AG20443 (cell line): ENCODE measurements at regions not wholly inside any gene's neighbourhood (a gene's known extent, or its start where the extent isn't known, plus 50 kb on each side); places are given as distances from the start of the nearest gene placed in this dataset.
"Not testable (repeated sequence)": the region's sequence is repeated elsewhere in the genome, so short reads cannot be mapped to it uniquely, and the experiment has no call there.

ENCODE experiments used
- DNase-seq: peaks from one replicate; pipeline ENCODE4 v3.0.0; 2012; ENCODE audit warnings: low spot score, mixed read lengths

DNA sequence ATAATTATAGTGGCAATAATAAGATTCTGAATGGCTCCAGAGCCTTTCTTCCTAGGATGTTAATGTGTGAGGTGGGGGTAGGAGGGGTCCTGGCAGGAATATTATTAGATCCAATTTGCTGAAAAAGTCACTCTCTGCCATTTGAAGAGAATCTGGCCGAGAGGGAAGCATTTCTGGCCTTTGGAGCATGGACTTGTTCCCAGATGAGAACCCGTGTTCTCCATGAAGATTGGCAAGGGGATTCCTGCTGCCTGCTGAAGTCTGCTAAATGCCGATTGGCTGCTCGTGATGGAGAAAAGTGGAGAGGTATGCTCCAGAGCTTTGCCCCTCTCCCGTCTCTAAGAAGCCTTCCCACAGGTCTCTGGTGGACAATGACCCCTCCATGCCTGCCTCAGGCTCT is 135.6 kb downstream of the TRIM43 start:
- DNase-seq, result not testable (repeated sequence)

DNA sequence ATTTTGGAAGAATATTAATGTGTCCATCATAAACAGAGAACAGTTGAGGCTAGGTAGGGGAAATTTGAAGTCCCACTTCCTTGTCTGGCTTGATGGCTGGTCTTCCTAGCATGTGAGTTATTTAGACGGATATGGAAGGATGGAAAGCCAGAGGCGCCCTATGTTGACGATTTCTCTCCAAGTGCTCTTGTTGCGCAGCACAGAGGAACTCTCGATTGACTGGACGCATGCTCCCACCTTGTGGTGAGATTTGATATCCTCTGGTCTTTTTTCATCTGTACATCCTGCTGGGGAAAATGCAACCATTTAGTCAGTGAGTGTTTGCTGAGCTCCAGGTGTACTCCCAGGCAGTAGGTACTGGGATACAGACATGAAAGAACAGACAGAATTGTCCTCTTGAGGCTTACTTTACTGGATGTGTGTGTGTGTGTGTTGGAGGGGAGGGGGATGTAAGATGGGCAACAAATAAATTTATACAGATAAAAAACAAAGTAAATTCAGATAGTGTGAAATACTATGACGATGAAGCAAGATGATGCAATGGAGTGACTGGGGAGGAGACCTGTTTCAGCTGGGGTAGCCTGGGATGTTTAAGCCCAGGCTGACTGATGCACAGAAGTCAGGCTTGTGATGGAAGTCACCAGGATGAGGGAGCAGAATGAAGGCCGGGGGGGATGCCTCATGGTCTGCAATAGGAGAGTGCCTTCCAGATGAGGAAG is 137.2 kb downstream of the TRIM43 start:
- DNase-seq, result peak; percentile 83

DNA sequence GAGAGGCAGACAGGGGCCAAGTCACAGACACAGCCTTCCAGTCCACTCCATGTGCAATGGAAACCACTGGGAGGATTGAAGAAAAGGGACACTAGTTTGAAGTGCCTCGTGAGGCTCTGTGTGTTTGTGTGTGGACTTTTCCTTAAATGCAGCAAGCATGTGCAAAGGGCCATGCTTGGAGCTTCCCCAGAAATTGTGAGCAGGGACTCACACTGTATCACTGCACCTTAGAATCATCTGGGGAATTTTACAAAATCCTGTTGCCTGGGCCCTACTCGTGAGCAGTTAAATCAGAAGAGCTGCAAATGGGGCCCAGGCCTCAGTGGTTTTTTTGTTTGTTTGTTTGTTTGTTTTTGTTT is 137.8 kb downstream of the TRIM43 start:
- DNase-seq, result no peak

DNA sequence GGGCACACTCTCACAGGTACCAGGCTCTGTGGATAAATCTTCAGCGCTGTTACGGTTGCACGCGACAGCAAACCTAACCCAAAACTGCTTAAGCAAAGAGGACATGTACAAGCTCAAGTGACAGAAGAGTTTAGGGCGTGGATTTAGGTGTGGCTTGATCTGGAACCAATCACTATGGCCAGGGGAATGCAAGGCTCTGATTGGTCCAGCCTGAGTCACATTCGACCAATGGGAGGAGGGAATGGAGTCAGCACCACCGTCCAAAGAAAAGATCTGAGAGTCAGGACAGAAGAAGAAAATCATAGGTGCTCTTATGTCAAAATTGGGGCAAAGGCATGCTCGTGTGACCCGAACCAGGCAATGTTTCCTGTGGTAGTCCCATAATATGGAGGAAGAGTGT is 139.0 kb downstream of the TRIM43 start:
- no peak for DNase-seq

DNA sequence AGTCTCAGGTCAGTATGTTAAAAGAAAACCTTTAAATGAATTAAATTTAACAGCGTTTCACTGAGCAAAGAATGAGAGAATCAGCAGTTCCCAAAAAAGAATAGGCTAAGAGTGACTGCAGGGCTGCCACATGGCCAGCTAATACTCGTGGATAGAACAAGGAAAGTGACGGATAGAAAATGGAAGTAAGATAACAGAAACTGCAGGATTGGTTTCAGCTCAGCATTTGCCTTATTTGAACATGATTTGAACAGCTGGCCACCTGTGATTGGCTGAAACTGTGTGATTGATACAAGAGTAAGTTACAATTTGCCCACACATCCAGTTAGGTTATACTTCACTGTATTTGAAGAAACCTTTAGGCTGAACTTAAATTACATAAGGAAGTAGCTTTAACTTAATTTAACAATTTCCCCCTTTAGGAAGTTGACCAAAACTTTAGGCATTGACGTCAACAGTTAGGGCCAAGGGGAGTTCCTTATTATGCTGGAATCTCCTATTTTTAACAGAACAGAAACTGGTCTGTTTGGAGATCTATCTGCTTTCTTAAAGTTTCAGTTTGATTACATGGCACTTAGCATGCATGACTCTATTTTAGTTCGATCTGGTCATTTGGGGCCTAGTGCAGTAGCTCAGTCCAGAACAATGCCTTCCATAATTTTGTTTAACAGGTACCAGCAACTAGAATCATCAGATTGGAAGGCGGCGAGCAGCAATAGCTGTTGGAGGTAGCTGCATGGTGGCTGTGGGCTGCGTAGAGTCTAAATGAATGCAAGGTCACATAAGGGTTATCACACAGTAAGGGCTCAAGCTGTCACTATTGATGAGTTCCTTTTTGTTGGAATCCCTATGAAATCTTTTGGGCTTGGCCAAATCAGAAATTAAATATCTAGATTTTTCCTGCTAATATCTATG is 143.4 kb downstream of the TRIM43 start:
- no peak for DNase-seq

DNA sequence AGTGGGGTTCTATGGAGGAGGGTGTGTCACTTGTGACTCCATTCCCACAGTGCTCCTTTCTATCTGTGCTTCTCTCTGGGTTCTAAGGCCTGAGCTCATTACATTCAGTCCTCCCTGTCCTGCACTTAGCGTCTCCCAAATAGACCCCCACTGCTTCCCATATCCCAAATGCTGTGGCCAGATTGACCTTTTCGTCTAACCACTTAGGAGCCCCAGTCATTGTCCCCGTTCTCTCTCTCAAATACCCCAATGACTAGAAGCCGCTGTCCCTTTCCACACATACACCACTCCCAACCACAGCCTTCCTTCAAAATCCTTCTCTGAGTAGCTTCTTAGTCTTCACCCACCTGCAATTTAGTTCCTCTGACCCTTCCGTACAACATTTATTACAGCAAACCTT is 146.5 kb downstream of the TRIM43 start:
- DNase-seq, result no peak

DNA sequence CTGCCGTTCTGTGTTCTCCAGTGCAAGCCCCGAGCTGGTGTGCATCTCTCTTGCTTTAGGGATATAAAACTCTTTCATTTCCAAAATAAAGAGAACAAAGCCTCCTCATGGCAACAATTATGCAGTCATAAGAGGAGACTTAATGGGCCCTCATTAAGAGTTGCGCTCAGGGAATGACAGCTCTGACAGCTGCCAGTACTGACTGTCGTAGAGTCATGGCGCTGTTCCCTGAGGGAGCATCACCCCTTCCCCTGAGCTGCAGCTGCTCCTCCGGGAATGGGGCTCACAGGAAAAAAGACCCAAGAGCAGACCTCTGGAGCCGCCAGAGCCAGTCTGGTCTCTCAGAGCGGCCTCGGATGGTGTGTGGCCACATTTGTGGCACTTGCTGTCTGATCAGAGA is 160.3 kb downstream of the TRIM43 start:
- DNase-seq, result not testable (repeated sequence)

DNA sequence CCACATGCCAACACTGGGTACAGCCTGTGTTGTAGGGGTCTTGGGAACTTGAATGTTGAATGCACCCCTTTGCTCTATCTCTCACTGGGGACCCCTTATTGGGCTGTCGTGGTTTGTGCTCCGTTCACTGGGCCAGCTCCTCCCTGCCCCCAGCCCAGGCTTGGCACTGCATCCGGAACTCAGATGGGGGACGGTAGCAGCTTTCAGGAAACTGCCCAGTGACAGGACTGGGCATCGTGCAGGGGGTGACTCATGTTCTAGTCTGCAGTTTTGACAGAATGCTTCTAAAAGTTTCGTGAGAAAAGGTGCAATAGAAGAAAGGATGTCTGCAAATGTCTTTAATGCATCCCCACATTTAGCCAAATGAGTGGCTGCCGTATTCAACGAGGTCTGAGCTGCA is 162.0 kb downstream of the TRIM43 start:
- not testable (repeated sequence) for DNase-seq

DNA sequence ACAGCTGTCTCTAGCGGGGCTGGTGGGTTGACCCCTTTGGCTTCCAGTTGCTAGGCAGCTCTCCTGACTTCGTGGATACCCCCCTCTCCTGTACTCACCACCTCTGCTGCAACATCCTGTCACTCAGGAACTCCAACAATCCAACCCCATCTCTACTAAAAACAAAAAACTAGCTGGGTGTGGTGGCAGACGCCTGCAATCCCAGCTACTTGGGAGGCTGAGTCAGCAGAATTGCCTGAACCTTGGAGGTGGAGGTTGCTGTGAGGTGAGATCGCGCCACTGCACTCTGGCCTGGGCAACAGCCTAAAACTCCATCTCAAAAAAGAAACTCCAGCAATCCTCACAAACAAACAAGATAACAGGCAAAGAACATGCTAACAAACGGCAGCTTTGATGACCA is 162.4 kb downstream of the TRIM43 start:
- not testable (repeated sequence) for DNase-seq

DNA sequence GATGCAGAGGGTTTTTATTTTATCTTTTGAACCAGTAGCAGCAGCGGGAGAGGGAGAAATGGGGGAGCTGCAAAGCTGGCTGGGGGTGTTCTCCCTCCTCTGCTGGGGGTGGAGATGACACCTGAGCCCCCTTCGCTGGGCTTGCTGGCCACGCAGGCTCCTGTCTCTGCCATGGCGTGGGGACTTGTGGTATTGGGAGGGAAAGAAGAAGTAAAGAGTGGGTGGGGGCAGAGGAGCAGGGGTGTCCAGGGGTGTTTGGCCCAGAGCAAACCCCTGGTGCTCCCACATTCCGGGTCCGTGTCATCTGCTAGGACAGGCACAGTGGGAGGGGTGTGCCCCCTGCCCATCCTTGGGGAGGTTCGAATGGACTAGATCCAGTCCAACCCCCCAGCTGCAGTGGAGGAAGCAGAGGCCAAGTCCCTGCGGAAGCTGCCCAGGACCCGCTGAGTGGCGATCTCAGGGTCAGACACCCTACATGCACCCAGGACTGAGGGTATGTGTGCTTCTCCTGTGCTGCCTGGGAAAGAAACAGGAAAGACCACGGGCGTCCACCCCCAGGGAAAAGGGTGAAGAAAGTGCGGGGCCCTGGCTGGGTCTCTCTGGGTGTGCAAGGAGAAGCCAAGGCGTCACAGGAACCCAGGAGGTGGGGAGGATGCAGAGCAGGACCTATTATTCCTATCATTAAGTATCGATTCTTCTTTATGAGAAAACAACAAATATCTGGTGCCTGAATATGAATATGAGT is 163.2 kb downstream of the TRIM43 start:
- not testable (repeated sequence) for DNase-seq

DNA sequence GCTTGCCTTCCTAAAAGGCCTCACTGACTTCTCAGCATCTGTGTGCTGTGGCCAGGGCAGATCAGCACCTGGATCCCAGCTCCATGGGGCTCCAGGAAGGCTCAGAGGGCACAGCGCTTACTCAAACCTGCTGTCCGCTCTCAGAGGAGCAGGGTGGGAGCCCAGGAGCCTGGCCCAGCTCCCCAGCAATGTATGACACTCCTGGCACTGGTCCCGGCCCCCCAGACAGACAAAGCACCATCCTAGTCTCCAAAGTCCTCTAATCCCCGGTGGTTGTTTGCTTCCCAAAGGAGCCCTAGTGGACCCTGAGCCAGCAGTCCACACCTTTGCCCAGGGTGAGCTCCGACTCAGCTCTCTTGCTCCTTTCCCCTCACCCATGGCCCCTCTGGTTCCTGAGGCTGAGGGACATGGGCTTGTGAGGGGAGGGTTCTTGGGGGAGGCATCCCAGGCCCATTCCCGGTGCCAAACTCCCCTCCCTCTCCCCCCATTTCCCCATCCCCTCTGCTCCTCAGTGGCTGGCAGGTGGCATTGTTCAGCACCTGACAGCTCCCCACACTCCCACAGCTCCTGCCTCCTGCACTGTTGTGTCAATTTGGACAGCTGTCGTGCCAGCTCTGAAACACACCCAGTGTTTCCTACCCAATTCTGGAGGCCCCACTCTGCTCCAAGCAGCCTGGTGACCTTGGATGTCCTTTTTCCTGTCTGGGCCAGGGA is 164.3 kb downstream of the TRIM43 start:
- not testable (repeated sequence) for DNase-seq

DNA sequence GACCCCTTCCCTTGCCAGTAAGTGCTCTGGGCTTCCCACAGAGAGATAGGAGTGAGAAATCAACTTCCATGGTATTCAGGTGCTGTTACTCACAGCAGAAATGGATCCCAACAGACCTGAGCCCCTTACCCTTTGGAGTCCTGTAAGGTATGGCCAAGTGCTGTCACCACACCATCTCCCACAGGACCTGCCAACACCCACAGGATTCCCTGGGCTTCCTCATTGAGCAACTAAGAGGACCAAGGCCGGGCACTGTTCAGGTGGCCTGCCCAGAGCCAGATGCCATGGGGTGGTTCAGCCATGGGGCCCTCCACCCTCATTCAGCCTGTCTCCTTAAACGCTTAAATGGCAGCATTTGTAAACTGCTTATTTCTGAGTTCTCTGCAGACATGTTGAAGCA is 166.2 kb downstream of the TRIM43 start:
- no peak for DNase-seq

DNA sequence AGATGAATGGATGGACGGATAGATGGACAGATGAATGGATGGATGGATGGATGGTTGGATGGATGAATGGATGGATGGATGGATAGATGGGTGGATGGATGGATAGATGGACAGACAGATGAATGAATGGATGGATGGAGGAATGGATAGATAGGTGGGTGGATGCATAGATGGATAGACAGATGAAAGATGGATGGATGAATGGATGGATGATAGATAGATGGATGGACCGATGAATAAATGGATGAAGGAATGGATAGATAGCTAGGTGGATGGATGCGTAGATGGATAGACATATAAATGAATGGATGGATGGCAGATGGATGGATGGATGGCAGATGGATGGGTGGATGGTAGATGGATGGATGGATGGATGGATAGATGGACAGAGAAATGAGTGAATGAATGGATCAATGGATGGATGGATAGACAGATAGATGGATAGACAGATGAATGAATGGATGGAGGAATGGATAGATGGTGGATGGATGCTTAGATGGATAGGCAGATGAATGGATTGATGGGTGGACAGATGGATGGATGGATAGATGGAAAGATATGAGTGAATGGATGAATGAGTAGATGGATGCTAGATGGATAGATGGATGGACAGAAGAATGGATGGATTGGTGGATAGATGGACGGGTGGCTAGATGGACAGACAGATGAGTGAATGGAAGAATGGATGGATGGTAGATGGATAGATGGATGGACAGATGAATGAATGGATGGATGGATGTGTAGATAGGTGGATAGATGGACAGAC is 167.9 kb downstream of the TRIM43 start:
- no peak for DNase-seq

DNA sequence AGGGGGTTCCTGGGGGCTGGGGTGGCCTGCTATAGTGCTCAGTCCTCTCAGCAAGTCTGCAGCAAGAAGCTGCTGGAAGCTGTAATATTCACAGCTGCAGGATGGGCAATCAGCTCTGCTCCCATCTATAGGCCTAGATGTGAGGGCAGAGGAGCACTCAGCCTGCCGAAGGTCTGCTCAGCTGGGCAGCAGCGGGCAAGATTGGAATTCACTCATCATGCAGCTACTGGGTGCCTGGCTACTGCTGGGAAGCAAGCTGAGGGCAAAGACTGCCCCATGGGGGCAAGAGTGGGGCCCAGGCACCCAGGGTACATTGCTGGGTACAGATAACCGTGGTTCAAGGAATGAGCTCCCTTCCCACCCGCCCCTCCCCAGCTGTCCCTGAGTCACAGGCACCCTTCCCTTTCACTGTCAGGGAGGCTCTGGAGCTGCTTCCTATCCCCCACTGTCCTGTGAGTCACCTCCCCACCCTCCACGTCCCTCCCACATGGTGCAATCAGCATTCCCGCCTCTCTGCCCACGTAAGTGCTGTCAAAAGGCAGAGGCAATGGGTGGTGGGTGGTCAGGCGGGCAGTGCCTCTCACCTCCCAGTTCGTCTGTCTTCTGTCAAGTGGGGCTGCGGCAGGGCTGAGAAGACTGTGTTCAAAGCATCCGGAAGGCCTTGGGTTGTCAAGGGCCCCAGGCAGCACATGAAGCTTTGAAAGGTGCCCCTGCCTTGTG is 169.2 kb downstream of the TRIM43 start:
- peak; percentile 82 for DNase-seq

DNA sequence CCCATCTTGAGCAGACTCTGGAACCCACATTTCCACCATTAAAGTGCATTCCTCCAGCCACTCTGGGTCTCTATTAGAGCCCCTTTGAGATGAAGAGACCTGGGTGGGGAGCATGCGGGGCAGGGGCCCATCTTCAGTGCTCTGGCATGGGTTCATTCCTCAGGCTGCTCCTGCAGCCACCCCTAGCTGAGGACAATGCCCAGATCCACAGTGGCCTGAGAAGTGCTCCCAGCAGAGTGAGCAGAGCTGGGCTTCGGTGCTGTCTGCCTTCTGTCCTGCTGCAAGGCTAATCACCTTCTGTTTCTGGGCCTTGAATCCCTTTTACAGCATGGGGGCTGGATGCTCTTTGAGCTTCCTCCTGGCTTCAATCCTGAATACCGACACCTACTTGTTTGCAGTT is 169.8 kb downstream of the TRIM43 start:
- no peak for DNase-seq

DNA sequence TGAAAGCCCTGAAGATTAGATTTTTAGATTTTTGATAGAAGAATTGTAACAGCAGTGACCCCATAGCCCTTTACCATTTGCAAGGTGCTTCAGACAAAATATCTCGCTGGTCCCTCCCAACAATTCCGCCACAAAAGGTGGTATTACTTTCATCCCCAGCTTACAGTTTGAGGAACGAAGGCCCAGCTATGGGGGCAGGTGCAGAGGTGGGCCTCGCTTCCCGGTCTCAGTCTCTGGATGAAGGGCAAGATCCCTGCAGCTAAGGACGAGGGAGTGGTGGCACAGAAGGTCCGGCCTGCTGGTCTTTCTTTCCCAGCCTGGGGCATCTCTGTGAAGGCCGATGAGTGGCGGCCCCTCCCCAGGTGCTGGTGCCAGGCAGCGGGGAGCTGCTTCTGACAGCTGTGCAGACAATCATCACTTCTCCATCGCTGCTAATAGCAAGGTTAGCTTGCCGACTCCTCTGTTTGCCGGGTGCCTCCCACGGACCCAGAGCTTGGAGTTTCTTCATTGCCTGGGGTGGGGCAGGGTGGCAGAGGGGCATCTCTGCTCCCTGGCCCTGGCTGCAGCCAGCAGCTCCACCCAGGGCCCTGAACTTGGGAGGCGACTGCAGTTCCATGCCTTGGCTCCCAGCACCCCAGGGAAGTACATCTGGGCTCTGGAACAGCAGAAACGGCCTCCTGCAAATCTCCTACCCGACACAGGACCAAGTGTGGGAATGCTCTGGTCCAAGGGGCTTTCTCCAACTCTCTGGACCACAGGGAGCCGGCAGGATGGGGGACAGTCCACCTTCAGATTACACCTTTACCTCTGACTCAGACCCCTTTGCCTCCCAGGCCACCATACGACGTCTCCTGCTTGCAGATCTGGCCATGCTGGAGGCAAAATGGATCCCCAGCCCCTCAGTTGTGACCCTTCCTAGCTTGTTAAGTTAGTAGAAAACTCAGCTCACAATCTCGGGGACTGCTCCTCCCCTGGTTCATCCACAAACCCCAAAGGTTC is 170.5 kb downstream of the TRIM43 start:
- not testable (repeated sequence) for DNase-seq

DNA sequence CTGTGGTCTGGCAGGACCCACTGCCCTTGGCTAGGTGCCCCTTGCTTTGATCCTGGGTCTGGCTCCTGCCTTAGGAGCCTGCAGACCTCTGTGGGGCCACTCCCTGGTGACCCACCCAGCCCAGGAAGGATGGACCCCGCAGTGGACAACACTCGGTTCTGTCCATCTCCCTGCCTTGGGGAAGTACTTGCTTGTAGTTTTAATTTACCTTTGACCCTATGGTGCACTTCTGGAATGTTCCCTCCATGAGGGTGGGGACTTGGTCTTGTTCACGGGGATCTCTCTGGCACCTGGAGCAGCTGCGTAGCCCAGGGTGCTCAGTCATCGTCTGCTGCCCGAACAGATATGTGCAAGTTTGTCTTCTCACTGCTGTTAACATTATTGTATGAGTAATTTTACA is 171.3 kb downstream of the TRIM43 start:
- DNase-seq, result not testable (repeated sequence)

DNA sequence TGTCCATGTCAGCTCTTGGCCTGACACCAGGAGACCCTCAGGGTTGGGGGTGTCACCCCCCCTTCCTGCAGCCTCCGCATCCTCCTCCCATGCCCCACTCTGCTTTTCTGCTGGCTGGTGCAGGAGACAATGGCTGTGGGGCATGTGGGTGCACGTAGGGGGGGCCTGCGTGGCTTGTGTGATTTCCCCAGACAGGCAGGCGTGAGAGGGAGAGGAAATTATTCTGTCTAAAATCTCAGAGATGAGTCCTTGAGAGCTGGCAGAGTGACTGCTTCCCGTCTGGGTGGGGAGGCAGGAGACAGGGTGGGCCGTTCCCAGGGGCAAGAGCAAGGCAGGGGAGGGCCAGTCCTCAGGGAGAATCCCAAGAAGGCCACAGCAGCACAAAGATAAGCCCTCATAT is 173.2 kb downstream of the TRIM43 start:
- not testable (repeated sequence) for DNase-seq
